BLaER1 (cell line): ENCODE measurements at regions not wholly inside any gene's neighbourhood (a gene's known extent, or its start where the extent isn't known, plus 50 kb on each side); places are given as distances from the start of the nearest gene placed in this dataset.

Experiments
- H3K27ac ChIP-seq: shearing (Covaris generic); formaldehyde crosslinking; 2 replicates; pipeline ENCODE4 v1.8.1; 2022
- H3K27me3 ChIP-seq: shearing (Covaris generic); formaldehyde crosslinking; 2 replicates; pipeline ENCODE4 v1.8.1; 2022
- H3K36me3 ChIP-seq: shearing (Covaris generic); formaldehyde crosslinking; 2 replicates; pipeline ENCODE4 v1.8.1; 2022
- H3K4me1 ChIP-seq: shearing (Covaris generic); formaldehyde crosslinking; 2 replicates; pipeline ENCODE4 v1.8.1; 2022
- H3K4me2 ChIP-seq: shearing (Covaris generic); formaldehyde crosslinking; 2 replicates; pipeline ENCODE4 v1.8.1; 2022
- H3K4me3 ChIP-seq: shearing (Covaris generic); formaldehyde crosslinking; 2 replicates; pipeline ENCODE4 v1.8.1; 2022
- H3K9ac ChIP-seq: shearing (Covaris generic); formaldehyde crosslinking; 2 replicates; pipeline ENCODE4 v1.8.1; 2022
- H3K9me3 ChIP-seq: shearing (Covaris generic); formaldehyde crosslinking; 2 replicates; pipeline ENCODE4 v1.8.1; 2022
- H4K20me1 ChIP-seq: shearing (Covaris generic); formaldehyde crosslinking; 2 replicates; pipeline ENCODE4 v1.8.1; 2022
- Cebpa-rat ChIP-seq: shearing (Covaris generic); IDR thresholded peaks from 2 replicates; pipeline ENCODE4 v1.8.1; 2022

GRCh38 chr1:164473544-164473943 is 85.4 kb upstream of the PBX1 start:
- Histone ChIP-seq H3K4me3 (no peak overlapping the region), H3K9me3 (no peaks in the 10 kb centered on the region), H3K4me2 (no peak overlapping the region), H3K4me1 (no peaks in the 10 kb centered on the region), H3K36me3 (no peaks in the 10 kb centered on the region), H3K27me3 (no peaks in the 10 kb centered on the region), H3K27ac (no peak overlapping the region), H4K20me1 (no peaks in the 10 kb centered on the region), H3K9ac (no peak overlapping the region)
- no peak for TF ChIP-seq Cebpa-rat

GRCh38 chr1:164475834-164476233 is 83.2 kb upstream of the PBX1 start:
- Histone ChIP-seq H3K27me3 (no peaks in the 10 kb centered on the region), H3K4me3 (no peak overlapping the region), H3K4me1 (no peaks in the 10 kb centered on the region), H3K9ac (no peak overlapping the region), H3K27ac (no peak overlapping the region), H3K9me3 (no peaks in the 10 kb centered on the region), H3K4me2 (no peak overlapping the region), H3K36me3 (no peaks in the 10 kb centered on the region), H4K20me1 (no peaks in the 10 kb centered on the region)
- TF ChIP-seq Cebpa-rat, result no peak

DNA sequence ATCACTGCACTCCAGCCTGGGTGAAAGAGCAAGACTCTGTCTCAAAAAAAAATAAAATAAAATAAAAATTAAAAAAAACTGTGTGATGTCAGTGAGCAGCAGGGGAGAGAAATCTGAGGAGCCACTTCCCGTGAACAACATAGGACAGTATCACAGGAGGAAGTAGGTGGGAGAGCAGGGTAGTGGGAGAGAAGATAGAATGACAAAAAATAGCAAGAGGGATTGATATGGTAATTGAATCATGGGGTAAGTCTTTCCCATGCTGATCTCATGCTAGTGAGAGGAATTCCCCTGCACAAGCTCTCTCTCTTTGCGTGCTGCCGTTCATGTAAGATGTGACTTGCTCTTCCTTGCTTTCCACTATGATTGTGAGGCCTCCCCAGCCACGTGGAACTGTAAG is 81.6 kb upstream of the PBX1 start:
- Histone ChIP-seq H3K9ac (no peak overlapping the region), H3K27ac (no peak overlapping the region), H3K36me3 (no peaks in the 10 kb centered on the region), H4K20me1 (no peaks in the 10 kb centered on the region), H3K4me3 (no peak overlapping the region), H3K4me1 (no peaks in the 10 kb centered on the region), H3K27me3 (no peaks in the 10 kb centered on the region), H3K4me2 (no peak overlapping the region), H3K9me3 (no peaks in the 10 kb centered on the region)
- TF ChIP-seq Cebpa-rat, result no peak

GRCh38 chr1:164479242-164479641 is 79.7 kb upstream of the PBX1 start:
- Histone ChIP-seq H4K20me1 (no peaks in the 10 kb centered on the region), H3K4me3 (no peak overlapping the region), H3K9me3 (no peaks in the 10 kb centered on the region), H3K27ac (no peak overlapping the region), H3K4me2 (no peak overlapping the region), H3K9ac (no peak overlapping the region), H3K4me1 (no peaks in the 10 kb centered on the region), H3K36me3 (no peaks in the 10 kb centered on the region), H3K27me3 (no peaks in the 10 kb centered on the region)
- no peak for TF ChIP-seq Cebpa-rat

DNA sequence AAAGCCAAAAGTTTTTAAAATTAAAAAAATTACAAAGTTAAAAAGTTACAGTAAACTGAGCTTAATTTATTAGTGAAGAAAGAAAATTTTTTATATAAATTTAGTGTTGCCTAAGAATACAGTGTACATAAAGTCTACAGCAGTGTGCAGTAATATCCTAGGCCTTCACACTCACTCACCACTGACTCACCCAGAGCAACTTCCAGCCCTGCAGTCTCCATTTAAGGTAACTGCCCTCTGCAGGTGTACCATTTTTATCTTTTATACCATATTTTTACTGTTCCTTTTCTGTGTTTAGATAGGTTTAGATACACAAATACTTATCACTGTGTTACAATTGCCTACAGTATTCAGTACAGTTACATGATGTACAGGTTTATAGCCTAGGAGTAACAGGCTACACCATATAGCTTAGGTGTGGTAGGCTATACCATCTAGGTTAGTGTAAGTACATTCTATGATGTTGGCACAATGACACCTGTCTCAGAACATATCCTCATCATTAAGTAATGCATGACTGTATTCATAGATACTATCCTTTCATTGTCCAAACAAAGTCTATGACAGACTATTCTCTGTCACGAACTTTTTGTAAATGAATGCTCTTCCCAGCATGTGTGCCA is 78.6 kb upstream of the PBX1 start:
- TF ChIP-seq Cebpa-rat, result no peak
- no peak overlapping the region for H3K4me2 ChIP-seq
- H3K4me1 ChIP-seq, result no peaks in the 10 kb centered on the region
- no peaks in the 10 kb centered on the region for H3K36me3 ChIP-seq
- no peaks in the 10 kb centered on the region for H3K27me3 ChIP-seq
- no peak overlapping the region for H3K9ac ChIP-seq
- no peaks in the 10 kb centered on the region for H3K9me3 ChIP-seq
- no peak overlapping the region for H3K4me3 ChIP-seq
- H4K20me1 ChIP-seq, result no peaks in the 10 kb centered on the region
- H3K27ac ChIP-seq, result no peak overlapping the region

DNA sequence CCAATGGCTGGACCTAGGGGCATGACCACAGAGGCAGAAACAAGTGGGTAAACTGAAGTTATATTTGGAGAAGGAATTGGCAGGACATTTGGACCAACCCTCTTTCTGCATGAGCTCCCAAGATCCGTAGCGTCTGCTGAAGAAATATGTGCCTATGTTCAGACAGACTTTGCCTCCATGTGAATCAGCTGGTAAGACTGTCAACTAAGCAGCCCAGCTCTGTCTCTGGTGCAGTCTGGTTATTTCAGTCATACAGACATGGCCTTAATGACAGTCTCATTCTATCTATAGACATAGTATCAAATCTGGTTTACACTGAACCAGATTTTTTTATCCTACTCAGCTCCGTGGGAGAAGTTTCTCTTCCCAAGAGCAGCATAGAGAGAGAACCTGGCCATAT is 63.1 kb upstream of the PBX1 start:
- Histone ChIP-seq H3K9me3 (no peaks in the 10 kb centered on the region), H3K9ac (no peak overlapping the region), H3K36me3 (no peaks in the 10 kb centered on the region), H3K4me1 (no peaks in the 10 kb centered on the region), H3K4me3 (no peak overlapping the region), H3K27me3 (no peaks in the 10 kb centered on the region), H3K27ac (no peak overlapping the region), H3K4me2 (no peak overlapping the region), H4K20me1 (no peaks in the 10 kb centered on the region)
- no peak for TF ChIP-seq Cebpa-rat

- Histone ChIP-seq H3K4me3 (no peak overlapping the region), H3K9me3 (peaks cover 4% of the 10 kb centered on the region; the same call in 1 of the 2 replicates), H3K27ac (no peak overlapping the region), H3K36me3 (no peaks in the 10 kb centered on the region), H3K4me1 (no peaks in the 10 kb centered on the region), H3K27me3 (no peaks in the 10 kb centered on the region), H3K4me2 (no peak overlapping the region), H3K9ac (no peak overlapping the region), H4K20me1 (no peaks in the 10 kb centered on the region)
- TF ChIP-seq Cebpa-rat, result no peak
These were observed 60.2 kb upstream of the PBX1 start for GRCh38 chr1:164498792-164499191.

DNA sequence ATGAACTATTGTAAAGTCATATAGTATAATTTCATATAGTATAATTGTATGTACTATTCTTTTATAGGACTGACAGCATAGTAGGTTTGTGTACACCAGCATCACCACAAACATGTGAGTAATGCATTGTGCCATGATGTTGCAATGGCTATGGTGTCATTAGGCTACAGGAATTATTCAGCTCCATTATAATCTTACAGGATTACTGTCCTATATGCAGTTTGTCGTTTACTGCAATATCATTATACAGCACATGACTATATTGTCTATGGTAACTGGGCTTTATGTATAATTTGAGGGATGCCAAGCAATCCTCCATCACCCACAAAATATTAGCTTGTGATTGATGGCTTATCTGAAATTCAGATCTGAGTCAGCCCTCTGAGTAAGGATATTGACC is 54.2 kb upstream of the PBX1 start:
- Histone ChIP-seq H3K9ac (no peak overlapping the region), H3K9me3 (peaks cover 4% of the 10 kb centered on the region; the same call in 1 of the 2 replicates), H3K27me3 (no peaks in the 10 kb centered on the region), H3K4me2 (no peak overlapping the region), H3K4me3 (no peak overlapping the region), H3K27ac (no peak overlapping the region), H3K36me3 (no peaks in the 10 kb centered on the region), H3K4me1 (no peaks in the 10 kb centered on the region), H4K20me1 (no peaks in the 10 kb centered on the region)
- no peak for TF ChIP-seq Cebpa-rat
